NCI-H2107 treated with DMSO at 0.1 percent for 48 hours (cell line): ENCODE measurements at regions not wholly inside any gene's neighbourhood (a gene's known extent, or its start where the extent isn't known, plus 50 kb on each side); places are given as distances from the start of the nearest gene placed in this dataset.
"Not testable (repeated sequence)": the region's sequence is repeated elsewhere in the genome, so short reads cannot be mapped to it uniquely, and the experiment has no call there.

Experiments
- DNase-seq: peaks from one replicate; lab custom pipeline; 2025; ENCODE audit not compliant: unreplicated experiment; lab: John Stamatoyannopoulos, UW

GRCh38 chr2:144748443-144748842 lies 228.5 kb upstream of the ZEB2 start:
- no peak for DNase-seq

DNA sequence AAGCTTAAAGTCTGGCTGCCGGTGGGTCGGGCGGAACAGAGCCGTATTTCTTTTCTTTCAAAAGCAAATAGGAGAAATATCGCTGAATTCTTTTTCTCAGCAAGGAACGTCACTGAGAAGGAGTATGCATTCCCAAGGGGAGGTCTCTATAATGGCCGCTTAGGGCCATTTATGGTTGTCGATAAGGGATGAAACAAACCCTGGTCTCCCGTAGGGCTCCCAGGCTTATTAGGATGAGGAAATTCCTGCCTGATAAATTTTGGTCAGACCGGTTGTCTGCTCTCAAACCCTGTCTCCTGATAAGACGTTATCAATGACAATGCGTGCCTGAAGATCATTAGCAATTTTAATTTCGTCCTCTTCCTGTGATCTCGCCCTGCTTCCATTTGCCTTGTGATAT lies 227.7 kb upstream of the ZEB2 start:
- no peak for DNase-seq

GRCh38 chr2:144745424-144745823 lies 225.5 kb upstream of the ZEB2 start:
- DNase-seq = no peak

DNA sequence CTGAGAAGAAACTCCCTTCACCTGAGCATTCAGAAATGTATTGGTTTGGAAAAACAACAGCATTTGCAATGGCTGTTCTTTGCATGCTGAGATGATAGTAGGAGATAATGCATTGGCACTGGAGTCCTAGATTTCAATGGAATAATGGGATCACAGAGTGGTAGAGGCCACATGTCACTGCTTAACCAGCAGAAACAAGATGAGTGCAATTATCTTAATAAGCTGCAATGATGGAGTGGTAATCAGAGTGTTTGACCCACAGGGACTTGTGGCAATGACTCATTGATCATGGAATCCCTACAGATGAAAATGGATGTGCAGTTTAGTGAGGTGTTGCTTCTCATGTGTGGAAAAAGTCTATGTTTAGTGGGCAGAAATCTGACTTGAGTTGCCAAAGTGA lies 218.8 kb upstream of the ZEB2 start:
- DNase-seq = no peak

DNA sequence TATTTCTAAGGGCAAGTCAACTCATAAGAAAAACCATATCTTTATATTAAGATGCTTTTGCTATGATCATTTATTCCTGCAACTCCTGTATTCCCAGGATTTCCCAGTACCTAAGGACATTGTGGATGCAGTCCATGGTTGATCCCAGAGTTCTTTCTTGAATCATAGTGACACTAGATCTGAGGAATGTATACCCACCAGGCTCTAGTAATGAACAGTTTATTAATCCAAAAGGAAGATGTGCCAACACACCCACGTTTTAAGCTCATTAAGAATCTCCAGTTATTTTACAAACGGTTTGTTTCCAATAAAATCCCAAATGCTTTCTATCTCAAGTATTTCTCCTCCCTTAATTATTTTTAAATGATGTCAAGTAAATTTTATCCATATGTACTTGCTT lies 210.8 kb upstream of the ZEB2 start:
- no peak for DNase-seq

- not testable (repeated sequence) for DNase-seq
These were observed 204.5 kb upstream of the ZEB2 start for GRCh38 chr2:144724460-144724859.

DNA sequence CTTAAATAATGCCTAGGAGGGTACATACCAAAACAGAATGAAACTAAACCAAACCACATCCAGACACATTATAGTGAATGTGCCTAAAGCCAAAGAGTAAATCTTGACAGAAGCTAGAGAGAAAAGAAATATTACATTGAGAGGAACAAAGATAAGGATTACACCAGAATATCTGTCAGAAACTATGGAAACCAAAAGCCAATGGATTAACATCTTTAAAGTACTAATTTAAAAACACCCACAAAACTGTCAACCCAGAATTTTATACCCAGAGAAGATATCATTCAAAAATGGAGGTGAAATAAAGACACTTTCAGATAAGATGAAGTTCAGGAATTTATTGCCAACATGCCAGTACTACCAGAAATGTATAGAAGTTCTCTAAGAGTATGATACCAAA lies 198.5 kb upstream of the ZEB2 start:
- no peak for DNase-seq

DNA sequence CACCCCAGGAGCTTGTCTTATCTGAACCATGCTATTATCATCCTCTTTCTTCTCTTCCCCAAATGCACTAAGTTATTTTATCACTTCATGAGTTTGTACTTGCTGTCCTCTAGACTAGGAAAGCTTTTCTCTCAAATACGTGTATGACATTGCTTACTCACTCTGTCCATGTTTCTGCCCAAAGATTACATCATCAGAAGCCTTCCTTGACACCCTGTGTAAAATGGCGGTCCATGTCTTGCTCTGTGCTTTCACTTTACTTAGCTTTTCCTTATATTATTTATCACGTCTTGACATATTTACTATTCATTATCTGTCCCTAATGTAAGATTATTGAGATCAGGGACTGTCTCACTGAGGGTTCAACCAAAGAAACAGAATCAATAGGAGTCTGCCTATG lies 196.1 kb upstream of the ZEB2 start:
- no peak for DNase-seq

DNA sequence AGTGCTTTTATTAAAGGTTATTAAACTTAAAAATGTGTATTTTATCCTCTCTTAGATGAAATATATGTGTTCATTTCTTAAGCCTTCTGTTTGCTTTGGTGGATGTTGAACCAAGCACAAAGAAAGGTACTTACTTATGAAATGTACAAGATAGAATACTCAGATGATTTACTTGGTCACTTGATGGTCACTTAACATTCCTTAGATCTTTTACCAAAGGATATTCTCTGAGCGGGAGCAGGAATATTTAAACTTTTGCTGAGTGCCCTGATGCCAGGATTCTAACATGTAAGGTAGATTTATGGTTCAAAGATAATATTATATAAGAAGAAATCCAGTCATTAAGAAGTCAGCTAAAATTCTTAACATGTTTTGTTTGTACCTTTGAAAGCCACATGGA lies 193.5 kb upstream of the ZEB2 start:
- DNase-seq = no peak

GRCh38 chr2:144712550-144712940 lies 192.6 kb upstream of the ZEB2 start:
- no peak for DNase-seq

- no peak for DNase-seq
These were observed 192.0 kb upstream of the ZEB2 start for GRCh38 chr2:144711630-144712549.

DNA sequence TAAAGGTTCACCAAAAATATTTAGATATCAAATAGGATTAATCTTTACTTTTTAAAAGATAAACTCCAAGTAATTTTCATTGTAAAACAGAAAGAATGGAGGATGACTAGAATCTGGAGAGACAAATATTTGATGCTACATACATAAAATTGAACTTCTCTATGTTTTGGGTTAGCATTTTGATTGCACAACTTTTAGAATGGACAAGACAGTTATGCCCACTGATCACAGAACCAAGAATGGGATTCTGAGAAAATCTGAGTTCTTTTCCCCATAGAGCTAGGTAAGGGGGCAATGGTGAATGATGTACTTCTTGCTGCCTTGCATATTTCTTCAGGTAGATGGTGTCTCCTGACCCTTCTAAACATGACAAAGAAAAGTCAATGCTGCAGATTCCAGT lies 191.2 kb upstream of the ZEB2 start:
- no peak for DNase-seq

GRCh38 chr2:144708626-144709025 lies 188.7 kb upstream of the ZEB2 start:
- DNase-seq = no peak

DNA sequence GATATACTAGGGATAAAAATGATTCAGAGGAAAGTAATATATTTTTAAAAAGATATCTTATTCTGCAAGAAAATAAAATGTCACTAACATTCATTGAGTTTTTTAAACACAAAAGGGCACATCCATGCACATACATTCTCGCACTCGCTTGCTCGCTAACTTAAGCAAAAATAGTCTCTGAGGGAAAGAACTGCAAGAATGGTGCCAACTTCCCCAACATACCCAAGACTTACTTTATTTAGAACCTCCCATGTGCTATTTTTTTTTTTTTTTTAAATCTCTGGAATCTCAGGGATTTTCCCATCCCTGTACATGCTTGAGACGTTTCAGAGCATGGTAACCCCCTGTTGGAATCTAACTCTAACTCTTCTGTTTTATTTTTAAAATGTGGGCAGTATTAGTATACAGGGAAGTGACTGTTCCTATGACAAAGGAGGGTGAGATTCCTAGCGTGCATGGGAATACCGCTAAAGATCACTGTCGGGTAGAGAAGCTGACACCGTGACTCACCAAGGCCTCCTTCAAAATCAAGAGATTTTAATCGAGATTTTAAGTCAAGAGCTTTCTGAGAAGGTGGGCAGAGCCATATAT lies 187.9 kb upstream of the ZEB2 start:
- no peak for DNase-seq

GRCh38 chr2:144706647-144707046 lies 186.7 kb upstream of the ZEB2 start:
- no peak for DNase-seq

DNA sequence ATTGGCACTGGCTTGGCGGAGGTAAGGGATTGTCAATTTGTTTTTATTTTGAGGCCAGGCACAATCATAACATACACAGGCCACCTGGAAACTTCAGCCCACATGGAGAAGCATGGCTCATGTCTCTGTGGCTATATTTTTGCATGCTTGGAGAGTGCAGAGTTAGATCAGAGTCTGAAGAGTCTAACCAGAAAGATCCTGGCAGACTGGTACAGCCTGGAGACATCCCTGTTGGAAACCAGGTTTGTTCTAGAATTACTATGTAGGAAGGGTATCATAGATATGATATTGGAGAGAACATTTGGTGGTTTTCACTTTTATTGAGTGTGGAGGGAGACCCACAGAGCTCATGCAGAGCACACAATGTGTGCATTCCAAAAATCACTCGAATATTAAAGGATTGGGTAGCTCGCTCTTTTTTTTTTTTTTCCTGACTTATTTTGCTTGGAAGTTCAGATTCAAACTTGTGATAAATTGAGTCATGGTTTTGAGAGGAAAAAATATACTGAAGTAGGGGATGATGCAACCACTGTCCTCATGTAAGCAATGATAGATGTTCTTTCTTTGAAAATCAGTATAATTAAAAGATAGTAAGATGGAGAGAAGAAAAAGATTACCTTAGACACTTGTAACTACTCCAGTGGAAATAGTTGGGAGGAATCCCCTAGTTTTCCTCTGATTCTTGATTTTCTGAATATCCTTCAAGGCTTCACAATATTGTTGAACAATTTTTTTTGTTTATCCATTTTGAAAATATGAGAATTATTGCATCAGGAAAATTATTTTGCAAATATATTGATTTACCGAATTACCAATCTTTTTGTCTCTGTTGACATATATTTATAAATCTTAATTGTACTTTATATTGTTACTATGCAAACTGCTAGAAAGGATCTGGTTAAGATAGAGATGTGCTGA lies 185.7 kb upstream of the ZEB2 start:
- no peak for DNase-seq

GRCh38 chr2:144704709-144705095 lies 184.8 kb upstream of the ZEB2 start:
- no peak for DNase-seq

- no peak for DNase-seq
These were observed 184.2 kb upstream of the ZEB2 start for GRCh38 chr2:144703852-144704708.

DNA sequence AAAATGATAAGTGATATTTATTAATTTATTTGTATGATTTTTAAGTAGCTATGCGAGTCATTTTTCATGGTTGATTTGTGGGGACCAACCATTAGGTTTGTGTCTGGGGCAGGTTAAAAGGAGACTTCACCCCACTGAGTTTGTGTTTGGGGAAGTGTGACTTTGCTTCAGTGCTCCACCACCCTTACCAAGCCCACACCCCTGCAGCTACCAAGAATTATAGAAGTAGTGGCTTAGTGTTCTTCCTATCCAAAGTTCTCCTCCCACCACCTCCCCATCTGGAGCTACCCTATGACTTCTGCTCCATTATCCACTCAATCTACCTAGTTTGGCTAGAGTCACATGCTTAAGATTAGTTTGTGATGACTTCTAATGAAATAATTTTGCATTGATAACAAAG lies 182.1 kb upstream of the ZEB2 start:
- no peak for DNase-seq

DNA sequence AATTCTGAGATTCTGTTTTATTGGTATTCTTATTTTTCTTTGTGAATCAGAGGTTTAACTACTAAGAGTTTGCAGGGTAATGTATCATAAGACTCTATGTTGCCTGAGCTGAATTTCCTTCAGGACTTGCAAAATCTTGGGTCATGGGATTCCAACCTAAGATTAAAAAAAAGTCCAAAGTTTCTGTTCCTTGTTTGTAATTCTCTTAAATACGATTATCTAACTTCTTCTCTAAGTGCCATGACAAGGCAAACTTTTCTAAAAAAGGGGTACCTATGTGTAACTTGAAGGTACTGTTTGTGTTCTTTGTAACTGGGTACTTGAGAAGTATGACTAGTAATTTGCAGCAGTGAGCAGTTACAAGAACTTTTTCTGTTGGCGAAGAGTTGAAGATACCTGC lies 181.3 kb upstream of the ZEB2 start:
- DNase-seq = no peak

- no peak for DNase-seq
These were observed 178.2 kb upstream of the ZEB2 start for GRCh38 chr2:144698156-144698555.
